SK-N-MC (cell line): ENCODE measurements at regions not wholly inside any gene's neighbourhood (a gene's known extent, or its start where the extent isn't known, plus 50 kb on each side); places are given as distances from the start of the nearest gene placed in this dataset.

Experiments
- DNase-seq: peaks from one replicate; pipeline ENCODE4 v3.0.0-alpha.2; 2011; ENCODE audit warnings: low read depth, low spot score
- H3K27ac ChIP-seq: fragments of 200-600 bp; sonication (generic); 2 replicates; pipeline ENCODE4 v1.5.1; 2016; ENCODE audit warnings: mixed run types
- H3K36me3 ChIP-seq: fragments of 200-600 bp; sonication (generic); 2 replicates; pipeline ENCODE4 v1.6.1; 2017; ENCODE audit warnings: antibody characterized with exemption, low read length, mixed read lengths; ENCODE audit not compliant: insufficient read depth
- H3K4me3 ChIP-seq: fragments of 200-600 bp; sonication (generic); 2 replicates; pipeline ENCODE4 v1.5.1; 2016
- H3K9ac ChIP-seq: fragments of 200-600 bp; sonication (generic); 2 replicates; pipeline ENCODE4 v1.8.0; 2017; ENCODE audit warnings: mixed run types, mixed read lengths; ENCODE audit not compliant: insufficient read length
- H3K9me3 ChIP-seq: fragments of 200-600 bp; sonication (generic); 2 replicates; pipeline ENCODE4 v1.6.1; 2017; ENCODE audit warnings: low read depth, mild to moderate bottlenecking, antibody characterized with exemption, low read length, moderate library complexity, mixed read lengths
- EZH2 ChIP-seq: fragments of 200-600 bp; sonication (generic); IDR thresholded peaks from one replicate; pipeline ENCODE4 v1.6.1; 2017; ENCODE audit warnings: antibody characterized with exemption
- FOXP2 ChIP-seq: optimal IDR thresholded peaks from 2 replicates; pipeline ENCODE3; 2011; ENCODE audit warnings: mild to moderate bottlenecking, moderate library complexity; ENCODE audit not compliant: insufficient read depth; ENCODE audit errors: extremely low read length, control extremely low read depth
- POLR2AphosphoS5 ChIP-seq: IDR thresholded peaks from 2 replicates; pipeline ENCODE4 v1.6.1; 2012; ENCODE audit warnings: mild to moderate bottlenecking, low read depth, low read length, borderline replicate concordance

DNA sequence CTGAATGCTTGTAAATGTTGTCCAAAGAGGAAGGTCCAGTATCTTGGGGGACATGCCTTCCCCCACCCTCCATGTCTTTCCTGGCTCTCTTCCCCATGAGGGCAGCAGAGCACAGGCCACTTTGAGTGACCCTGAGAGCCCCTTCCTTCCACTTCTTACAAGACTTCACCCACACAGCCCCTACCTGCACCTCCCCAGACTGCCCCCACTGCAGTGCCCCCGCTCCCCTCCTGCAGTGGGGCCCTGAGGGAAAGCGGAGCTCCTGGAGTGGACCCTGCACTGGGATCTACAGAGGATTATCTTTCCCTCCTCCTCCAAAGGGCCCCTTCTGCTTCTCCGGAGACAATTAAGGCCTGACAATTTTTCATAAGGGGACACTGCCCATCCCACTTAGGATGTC is 326.8 kb downstream of the TCERG1L start:
- H3K9ac ChIP-seq = no peak overlapping the region

DNA sequence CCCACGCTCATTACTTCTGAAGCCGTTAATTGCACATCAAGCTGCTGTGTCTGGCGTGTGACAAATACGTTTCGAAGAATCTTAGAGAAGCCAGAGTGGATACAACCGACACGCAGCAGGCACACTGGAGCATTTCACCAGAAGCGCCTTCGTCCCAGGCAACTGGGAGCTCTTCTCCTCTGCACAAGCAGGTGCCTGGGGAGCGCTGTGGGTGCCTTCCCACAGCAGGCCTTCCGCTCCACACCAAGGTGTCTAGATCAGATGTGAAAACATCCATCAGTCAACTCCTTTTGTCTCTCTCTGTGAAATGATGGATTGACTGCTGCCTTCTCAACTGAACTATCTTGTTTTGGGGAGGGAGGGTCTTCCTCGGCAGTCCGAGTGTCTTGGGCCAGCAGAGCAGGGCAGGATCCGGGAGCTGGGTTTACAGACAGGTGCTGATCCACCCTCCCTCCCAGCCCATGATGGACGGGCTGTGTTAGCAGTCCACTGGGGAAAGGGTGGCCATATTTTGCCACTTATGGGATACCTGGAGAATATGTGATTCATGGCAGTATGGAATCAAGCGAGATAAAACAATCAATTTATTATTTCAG is 326.3 kb downstream of the TCERG1L start:
- H3K9ac ChIP-seq = no peak overlapping the region
- TF ChIP-seq FOXP2 = no peak
- TF ChIP-seq POLR2AphosphoS5 = no peak
- TF ChIP-seq EZH2 = no peak
- no peaks in the 10 kb centered on the region for H3K36me3 ChIP-seq
- no peak overlapping the region for H3K27ac ChIP-seq
- H3K9me3 ChIP-seq = no peaks in the 10 kb centered on the region
- no peak overlapping the region for H3K4me3 ChIP-seq
- no peak for DNase-seq

More for the DNA sequence above, 326.8 kb downstream of the TCERG1L start:
- Histone ChIP-seq H3K27ac (no peak overlapping the region), H3K4me3 (no peak overlapping the region), H3K36me3 (no peaks in the 10 kb centered on the region), H3K9me3 (no peaks in the 10 kb centered on the region)
- DNase-seq = no peak
- TF ChIP-seq EZH2 = no peak
- TF ChIP-seq FOXP2 = no peak
- no peak for TF ChIP-seq POLR2AphosphoS5

GRCh38 chr10:130986846-130987245 is 324.7 kb downstream of the TCERG1L start:
- H3K9me3 ChIP-seq = no peaks in the 10 kb centered on the region
- no peak for DNase-seq
- H3K9ac ChIP-seq = no peak overlapping the region
- TF ChIP-seq EZH2 (no peak), POLR2AphosphoS5 (no peak), FOXP2 (no peak)
- H3K27ac ChIP-seq = no peak overlapping the region
- no peak overlapping the region for H3K4me3 ChIP-seq
- H3K36me3 ChIP-seq = no peaks in the 10 kb centered on the region

DNA sequence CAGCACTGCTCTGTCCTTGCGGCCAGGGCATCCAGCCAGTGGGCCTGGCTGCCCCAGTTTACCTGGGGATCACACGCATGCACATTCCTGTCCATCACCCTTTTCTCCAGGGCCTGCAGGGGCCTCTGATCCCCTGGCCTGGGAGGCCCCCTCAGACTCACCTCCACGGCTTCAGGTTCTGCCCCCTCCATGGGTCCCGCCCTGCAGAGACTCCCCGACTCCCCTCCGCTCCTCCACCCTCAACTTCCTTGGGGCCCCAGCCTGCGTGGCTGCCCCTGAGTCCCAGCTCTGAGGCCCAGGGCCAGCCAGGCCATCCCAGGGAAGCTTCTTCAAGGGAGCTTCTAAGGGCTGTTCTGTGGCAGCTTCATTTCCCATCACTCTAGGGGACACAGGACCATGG is 324.1 kb downstream of the TCERG1L start:
- no peak overlapping the region for H3K27ac ChIP-seq
- H3K9me3 ChIP-seq = no peaks in the 10 kb centered on the region
- DNase-seq = no peak
- TF ChIP-seq FOXP2 (no peak), EZH2 (no peak), POLR2AphosphoS5 (no peak)
- no peaks in the 10 kb centered on the region for H3K36me3 ChIP-seq
- no peak overlapping the region for H3K4me3 ChIP-seq
- no peak overlapping the region for H3K9ac ChIP-seq

DNA sequence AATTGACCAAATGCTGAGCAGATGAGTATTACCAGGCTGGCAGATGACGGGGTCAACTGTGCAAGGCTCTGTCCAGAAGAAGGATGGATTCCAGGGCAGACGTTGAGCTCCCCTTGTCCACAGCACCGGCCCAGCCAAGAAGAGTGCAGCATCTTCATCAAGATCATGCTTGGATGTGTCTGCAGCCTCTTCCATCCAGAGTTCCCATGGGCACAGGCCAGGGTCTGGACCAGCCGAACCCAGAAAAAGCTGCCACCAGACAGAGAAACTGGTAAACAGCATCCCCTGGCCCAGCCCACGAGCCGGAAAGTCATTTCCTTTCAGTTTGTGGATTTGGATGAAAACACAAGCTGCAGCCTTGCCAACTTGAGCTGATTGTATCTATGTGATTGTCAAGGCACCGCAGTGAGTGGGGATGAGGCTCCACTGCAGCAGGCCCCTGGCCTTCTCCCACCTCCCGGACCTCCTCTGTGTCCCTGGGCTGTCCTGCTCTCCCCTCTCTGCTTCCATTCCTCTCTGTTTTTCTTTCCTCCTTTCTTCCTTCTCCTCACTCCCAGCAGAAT is 321.8 kb downstream of the TCERG1L start:
- Histone ChIP-seq H3K36me3 (no peaks in the 10 kb centered on the region), H3K9ac (no peak overlapping the region), H3K4me3 (no peak overlapping the region), H3K27ac (no peak overlapping the region), H3K9me3 (no peaks in the 10 kb centered on the region)
- DNase-seq = no peak
- TF ChIP-seq POLR2AphosphoS5 (no peak), EZH2 (no peak), FOXP2 (no peak)

GRCh38 chr10:130990486-130990885 is 321.0 kb downstream of the TCERG1L start:
- Histone ChIP-seq H3K36me3 (no peaks in the 10 kb centered on the region), H3K9ac (no peak overlapping the region), H3K27ac (no peak overlapping the region), H3K4me3 (no peak overlapping the region), H3K9me3 (no peaks in the 10 kb centered on the region)
- TF ChIP-seq FOXP2 = no peak
- no peak for TF ChIP-seq POLR2AphosphoS5
- TF ChIP-seq EZH2 = no peak
- DNase-seq = no peak

DNA sequence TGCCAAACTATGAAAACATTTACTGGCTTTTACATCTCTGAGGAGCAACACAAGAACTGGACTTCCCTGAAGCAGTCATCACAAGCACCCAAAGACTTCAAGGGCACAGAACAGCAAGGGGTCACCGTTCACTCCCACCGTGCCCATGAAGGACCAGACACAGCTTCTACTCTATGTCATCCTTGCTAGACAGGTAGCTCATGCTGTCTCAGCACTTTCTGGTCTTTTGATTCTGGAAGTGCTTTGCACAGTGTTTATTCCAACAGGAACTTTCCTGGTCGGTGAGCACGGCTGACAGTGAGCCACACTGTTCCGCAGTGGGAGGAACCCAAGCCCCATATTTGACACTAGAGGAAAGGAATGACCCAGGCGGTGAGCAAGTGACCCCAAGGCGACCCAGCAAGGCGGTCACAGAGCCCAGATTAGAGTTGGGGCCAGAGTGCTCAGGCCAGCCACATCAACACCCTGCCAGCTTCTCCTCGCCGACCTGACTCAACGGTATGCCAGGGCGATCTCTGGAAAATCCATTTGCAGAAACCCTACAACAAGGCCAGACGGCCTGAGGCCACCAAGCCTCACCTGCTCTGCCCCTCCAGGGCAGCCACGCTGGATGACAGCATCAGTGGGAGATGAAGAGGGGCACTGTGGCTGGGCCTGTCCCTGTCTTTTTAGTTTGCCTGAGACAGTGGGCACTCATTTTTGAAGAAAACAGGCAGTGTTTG is 318.6 kb downstream of the TCERG1L start:
- Histone ChIP-seq H3K36me3 (no peaks in the 10 kb centered on the region), H3K4me3 (no peak overlapping the region), H3K9ac (no peak overlapping the region), H3K9me3 (no peaks in the 10 kb centered on the region), H3K27ac (no peak overlapping the region)
- DNase-seq = no peak
- no peak for TF ChIP-seq FOXP2
- no peak for TF ChIP-seq POLR2AphosphoS5
- TF ChIP-seq EZH2 = no peak

DNA sequence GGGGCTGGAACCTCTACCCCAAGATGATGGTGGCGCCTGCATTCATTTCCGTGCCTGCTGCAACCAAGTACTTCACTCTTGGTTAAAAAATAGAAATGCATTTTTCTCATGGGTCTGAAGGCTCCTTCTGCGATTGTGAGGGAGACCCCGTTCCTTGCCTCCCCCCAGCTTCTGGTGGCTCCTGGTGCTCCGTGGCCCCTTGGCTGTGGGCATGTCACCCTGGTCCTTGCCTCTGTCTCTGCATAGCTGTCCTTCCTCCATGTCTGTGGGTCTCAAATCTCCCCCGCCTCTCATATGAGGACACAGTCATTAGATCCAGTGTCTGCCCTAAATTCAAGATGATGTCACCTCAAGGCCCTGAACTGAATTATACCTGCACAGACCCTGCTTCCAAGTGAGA is 317.9 kb downstream of the TCERG1L start:
- Histone ChIP-seq H3K36me3 (no peaks in the 10 kb centered on the region), H3K9me3 (no peaks in the 10 kb centered on the region), H3K27ac (no peak overlapping the region), H3K4me3 (no peak overlapping the region), H3K9ac (no peak overlapping the region)
- no peak for DNase-seq
- TF ChIP-seq POLR2AphosphoS5 (no peak), FOXP2 (no peak)
